SH-SY5Y (cell line): ENCODE measurements at regions not wholly inside any gene's neighbourhood (a gene's known extent, or its start where the extent isn't known, plus 50 kb on each side); places are given as distances from the start of the nearest gene placed in this dataset.

Source experiments
- GATA2 ChIP-seq: IDR thresholded peaks from 2 replicates; pipeline ENCODE4 v1.6.1; 2011; ENCODE audit warnings: mild to moderate bottlenecking, low read depth, low read length
- GATA3 ChIP-seq: IDR thresholded peaks from 2 replicates; pipeline ENCODE4 v1.6.1; 2011; ENCODE audit warnings: low read depth, mild to moderate bottlenecking, low read length, moderate library complexity

DNA sequence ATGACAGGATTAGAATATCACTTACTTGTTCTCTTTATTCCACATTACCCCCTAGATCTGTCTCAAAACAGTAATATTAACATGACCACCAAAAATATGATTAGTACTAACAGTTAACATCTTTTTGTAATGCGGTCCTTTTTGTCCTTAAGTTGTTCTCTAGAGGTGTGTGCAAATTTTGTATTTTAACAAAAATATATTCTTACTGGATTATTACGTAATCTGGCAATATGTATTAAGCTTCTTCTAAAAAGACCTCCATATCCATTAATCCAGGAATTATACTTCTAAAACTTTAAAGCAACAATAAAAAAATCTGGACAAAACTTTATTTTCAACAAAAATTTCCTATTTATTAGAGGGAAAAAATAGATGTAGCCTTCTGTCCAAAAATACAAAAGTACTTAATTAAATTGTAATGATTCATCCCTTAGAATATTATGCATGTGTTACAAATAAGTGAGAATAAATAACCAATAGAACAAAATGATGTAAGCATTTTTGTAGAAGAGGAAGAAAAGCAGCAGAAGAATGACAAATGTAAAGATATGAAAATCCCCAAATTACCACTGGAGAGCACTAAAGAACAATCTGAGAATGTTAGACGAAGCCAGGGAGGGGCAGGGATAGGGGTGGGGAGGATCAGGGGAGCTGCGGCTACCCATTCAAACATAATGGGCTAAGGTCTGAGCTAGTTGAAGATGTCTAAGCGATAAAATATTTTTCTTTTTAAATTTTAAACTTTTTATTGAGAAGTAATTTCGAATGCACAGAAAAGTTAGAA, 945.6 kb downstream of the MCTP2 start:
- TF ChIP-seq GATA2: no peak
- no peak for TF ChIP-seq GATA3
